HG03520 (cell line): ENCODE measurements at regions not wholly inside any gene's neighbourhood (a gene's known extent, or its start where the extent isn't known, plus 50 kb on each side); places are given as distances from the start of the nearest gene placed in this dataset.
"Not testable (repeated sequence)": the region's sequence is repeated elsewhere in the genome, so short reads cannot be mapped to it uniquely, and the experiment has no call there.

Experiments used
- ATAC-seq: cut with Tn5 transposase; IDR thresholded peaks from one replicate; pipeline ENCODE4 v1.9.1; 2021; ENCODE audit warnings: mild to moderate bottlenecking, moderate library complexity; ENCODE audit not compliant: unreplicated experiment

- ATAC-seq = no peak
These were observed 127.4 kb upstream of the ANKRD50 start for GRCh38 chr4:124839786-124840390.

- ATAC-seq = no peak
These were observed 121.4 kb upstream of the ANKRD50 start for GRCh38 chr4:124833831-124834505.

GRCh38 chr4:124828382-124828781 is 115.8 kb upstream of the ANKRD50 start:
- ATAC-seq = no peak

- ATAC-seq = no peak
These were observed 105.0 kb upstream of the ANKRD50 start for GRCh38 chr4:124817531-124817930.

- not testable (repeated sequence) for ATAC-seq
These were observed 99.7 kb upstream of the ANKRD50 start for GRCh38 chr4:124812203-124812602.

GRCh38 chr4:124810827-124811226 is 98.3 kb upstream of the ANKRD50 start:
- no peak for ATAC-seq

- no peak for ATAC-seq
These were observed 94.9 kb upstream of the ANKRD50 start for GRCh38 chr4:124807421-124807820.

- ATAC-seq = no peak
These were observed 93.9 kb upstream of the ANKRD50 start for GRCh38 chr4:124806403-124806802.

GRCh38 chr4:124804584-124804983 is 92.1 kb upstream of the ANKRD50 start:
- peak; percentile 80 for ATAC-seq

- ATAC-seq = peak; percentile 1
These were observed 91.5 kb upstream of the ANKRD50 start for GRCh38 chr4:124804041-124804440.

- peak; percentile 61 for ATAC-seq
These were observed 91.1 kb upstream of the ANKRD50 start for GRCh38 chr4:124803641-124804040.

- no peak for ATAC-seq
These were observed 90.5 kb upstream of the ANKRD50 start for GRCh38 chr4:124803026-124803425.

GRCh38 chr4:124797223-124797622 is 84.7 kb upstream of the ANKRD50 start:
- ATAC-seq = no peak

- no peak for ATAC-seq
These were observed 77.9 kb upstream of the ANKRD50 start for GRCh38 chr4:124790471-124790870.

- ATAC-seq = no peak
These were observed 74.1 kb upstream of the ANKRD50 start for GRCh38 chr4:124786634-124787033.

- ATAC-seq = no peak
These were observed 73.1 kb upstream of the ANKRD50 start for GRCh38 chr4:124785645-124786044.

- no peak for ATAC-seq
These were observed 71.3 kb upstream of the ANKRD50 start for GRCh38 chr4:124783847-124784246.

GRCh38 chr4:124777007-124777406 is 64.5 kb upstream of the ANKRD50 start:
- ATAC-seq = no peak

- ATAC-seq = no peak
These were observed 56.2 kb upstream of the ANKRD50 start for GRCh38 chr4:124768596-124769365.

GRCh38 chr4:124762956-124763355 is 50.4 kb upstream of the ANKRD50 start:
- no peak for ATAC-seq
